Breast epithelium (tissue), 4 donors: ENCODE measurements at regions not wholly inside any gene's neighbourhood (a gene's known extent, or its start where the extent isn't known, plus 50 kb on each side); places are given as distances from the start of the nearest gene placed in this dataset.
"Not testable (repeated sequence)": the region's sequence is repeated elsewhere in the genome, so short reads cannot be mapped to it uniquely, and the experiment has no call there.

Experiments used
- DNase-seq, 2 donors: peaks; one replicate each; pipeline ENCODE4 v3.0.0-alpha.2; 2019; ENCODE audit warnings: low spot score in 2 of 2
- H3K27ac ChIP-seq, 2 donors: fragments of 200-600 bp; sonication (generic) in 1 of 2; one replicate each; pipeline ENCODE4 v1.5.1; 2016 to 2019; ENCODE audit warnings: mild to moderate bottlenecking in 1 of 2
- H3K27me3 ChIP-seq, 2 donors: fragments of 200-600 bp; sonication (generic) in 1 of 2; one replicate each; pipeline versions ENCODE4 v1.5.1 to v1.6.0; 2017 to 2019; ENCODE audit warnings: control low read depth in 1 of 2, mild to moderate bottlenecking in 1 of 2
- H3K36me3 ChIP-seq: fragments of 200-600 bp; one replicate; pipeline ENCODE4 v1.5.1; 2019
- H3K4me1 ChIP-seq, 2 donors: fragments of 200-600 bp; sonication (generic); one replicate each; pipeline ENCODE4 v1.5.1; 2016 to 2019; ENCODE audit warnings: control low read depth in 1 of 2
- H3K4me3 ChIP-seq, 3 donors: fragments of 200-600 bp; sonication (generic); 1 replicate in 2 of 3; 2 replicates in 1 of 3; pipeline ENCODE4 v1.5.1; 2016 to 2019; ENCODE audit warnings: mild to moderate bottlenecking in 3 of 3, moderate library complexity in 2 of 3
- H3K9me3 ChIP-seq, 2 donors: fragments of 200-600 bp; sonication (generic) in 1 of 2; one replicate each; pipeline ENCODE4 v1.5.1; 2016 to 2019; ENCODE audit warnings: control low read depth in 1 of 2
- CTCF ChIP-seq, 3 donors: fragments of 450-650 bp; IDR thresholded peaks; one replicate each; pipeline ENCODE4 v1.5.1; 2016 to 2017; ENCODE audit warnings: antibody characterized with exemption in 3 of 3, mild to moderate bottlenecking in 3 of 3, moderate library complexity in 3 of 3
- POLR2A ChIP-seq: fragments of 450-650 bp; IDR thresholded peaks from one replicate; pipeline ENCODE4 v1.6.1; 2016; ENCODE audit warnings: antibody characterized with exemption, mild to moderate bottlenecking, moderate library complexity
- POLR2AphosphoS5 ChIP-seq, 3 donors: sonication (generic); formaldehyde crosslinking; IDR thresholded peaks; one replicate each; pipeline ENCODE4 v1.6.1; 2017; ENCODE audit warnings: antibody characterized with exemption in 3 of 3
- intact Hi-C: fragments of 100-400 bp; cut with DNase I; formaldehyde crosslinking; loops from one replicate; pipeline ENCODE4 v1.15.1; 2023; ENCODE audit warnings: low total_unique reads

GRCh38 chr12:25362646-25363045 lies 111.9 kb upstream of the KRAS start:
- Histone ChIP-seq H3K9me3 (no peaks in the 10 kb centered on the region), H3K36me3 (no peaks in the 10 kb centered on the region), H3K27ac (no peak overlapping the region), H3K4me1 (no peaks in the 10 kb centered on the region), H3K4me3 (no peak overlapping the region), H3K27me3 (no peaks in the 10 kb centered on the region)
- TF ChIP-seq CTCF (IDR thresholded peaks at IDR 0.05) (no peak), POLR2AphosphoS5 (IDR thresholded peaks at IDR 0.05) (no peak), POLR2A (no peak)
- intact Hi-C loops, result no loop called here
- no peak for DNase-seq

DNA sequence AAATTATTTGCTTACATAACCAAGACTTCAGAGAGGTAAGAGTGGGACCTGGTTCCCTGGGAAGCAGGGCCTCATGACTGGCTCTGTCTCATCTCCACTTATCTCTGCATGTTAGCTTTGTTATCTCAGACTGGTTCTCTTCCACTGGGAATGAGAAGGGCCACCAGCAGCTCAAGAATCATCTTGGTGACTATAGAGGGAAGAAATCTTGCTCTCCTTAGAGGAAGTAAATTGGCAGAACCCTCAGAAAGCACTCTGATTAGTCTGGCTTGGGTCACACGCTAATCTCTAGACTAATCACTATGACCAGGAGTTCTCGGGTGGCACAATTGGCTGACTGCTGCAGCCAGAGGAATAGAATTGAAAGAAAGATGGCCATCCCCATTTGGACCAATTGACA lies 110.8 kb upstream of the KRAS start:
- Histone ChIP-seq H3K27me3 (no peaks in the 10 kb centered on the region), H3K4me3 (no peak overlapping the region), H3K27ac (no peak overlapping the region), H3K4me1 (no peaks in the 10 kb centered on the region), H3K9me3 (no peaks in the 10 kb centered on the region), H3K36me3 (no peaks in the 10 kb centered on the region)
- no peak for TF ChIP-seq POLR2A
- no peak for TF ChIP-seq POLR2AphosphoS5 (IDR thresholded peaks at IDR 0.05)
- no peak for TF ChIP-seq CTCF (IDR thresholded peaks at IDR 0.05)
- intact Hi-C loops, result no loop called here
- no peak for DNase-seq

DNA sequence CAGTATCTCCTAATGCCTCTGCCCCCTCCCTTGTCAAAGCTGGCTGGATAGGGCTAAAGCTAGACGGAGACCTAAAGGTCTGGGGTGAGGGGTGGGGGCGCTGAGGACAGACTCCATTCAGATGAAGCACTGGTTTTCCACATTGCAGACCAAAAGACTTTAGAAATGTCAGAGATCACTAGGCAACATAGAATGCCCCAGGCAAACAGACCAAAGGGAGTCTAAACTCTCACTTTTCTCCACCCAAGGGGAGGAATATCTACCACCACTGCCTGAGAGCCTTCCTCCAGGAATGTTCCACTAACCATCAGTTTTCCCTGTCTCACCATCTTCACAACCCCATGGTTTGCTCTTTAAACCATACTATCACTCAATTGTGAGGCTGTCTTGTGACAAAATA lies 106.9 kb upstream of the KRAS start:
- Histone ChIP-seq H3K36me3 (no peaks in the 10 kb centered on the region), H3K27me3 (no peaks in the 10 kb centered on the region), H3K4me1 (no peaks in the 10 kb centered on the region), H3K27ac (no peak overlapping the region), H3K9me3 (no peaks in the 10 kb centered on the region), H3K4me3 (no peak overlapping the region)
- intact Hi-C loops, result no loop called here
- DNase-seq, result no peak
- TF ChIP-seq CTCF (IDR thresholded peaks at IDR 0.05) (no peak), POLR2A (no peak), POLR2AphosphoS5 (IDR thresholded peaks at IDR 0.05) (no peak)

DNA sequence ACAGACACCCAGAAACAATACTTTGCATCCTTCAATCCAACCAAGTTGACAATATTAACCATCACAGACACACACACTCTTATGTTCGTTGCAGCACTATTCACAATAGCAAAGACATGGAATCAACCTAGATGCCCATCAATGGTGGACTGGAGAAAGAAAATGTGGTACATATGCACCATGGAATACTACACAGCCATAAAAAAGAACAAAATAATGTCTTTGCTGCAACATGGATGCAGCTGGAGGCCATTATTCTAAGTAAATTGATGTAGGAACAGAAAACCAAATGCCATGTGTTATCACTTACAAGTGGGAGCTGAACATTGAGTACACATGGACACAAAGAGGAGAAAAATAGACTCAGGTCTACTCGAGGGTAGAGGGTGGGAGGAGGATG lies 102.2 kb upstream of the KRAS start:
- H3K9me3 ChIP-seq, intact Hi-C loops, H3K27ac ChIP-seq: not testable (repeated sequence)

GRCh38 chr12:25352083-25352918 lies 101.6 kb upstream of the KRAS start:
- Histone ChIP-seq H3K4me1 (no peaks in the 10 kb centered on the region), H3K36me3 (no peaks in the 10 kb centered on the region), H3K27ac (no peak overlapping the region), H3K27me3 (no peaks in the 10 kb centered on the region), H3K4me3 (no peak overlapping the region), H3K9me3 (no peaks in the 10 kb centered on the region)
- no peak for DNase-seq
- intact Hi-C loops, result no loop called here
- no peak for TF ChIP-seq POLR2AphosphoS5 (IDR thresholded peaks at IDR 0.05)
- no peak for TF ChIP-seq CTCF (IDR thresholded peaks at IDR 0.05)
- no peak for TF ChIP-seq POLR2A

More for the DNA sequence above, 102.2 kb upstream of the KRAS start:
- not testable (repeated sequence) for H3K27me3 ChIP-seq, H3K4me1 ChIP-seq, H3K36me3 ChIP-seq, H3K4me3 ChIP-seq, DNase-seq

DNA sequence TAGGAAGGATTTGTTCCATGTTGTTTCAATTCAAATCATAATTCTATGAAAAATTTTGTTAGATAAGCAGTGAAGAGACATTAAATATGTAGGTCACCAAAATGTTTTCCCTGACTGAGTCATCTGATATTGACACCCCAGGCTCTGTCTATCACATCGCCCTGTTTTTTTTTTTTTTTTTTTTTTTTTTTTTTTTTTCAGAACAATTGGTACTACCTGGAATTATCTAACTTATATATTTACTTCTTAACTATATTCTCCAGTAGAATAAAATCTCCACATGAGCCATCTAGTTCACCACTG lies 97.8 kb upstream of the KRAS start:
- no peaks in the 10 kb centered on the region for H3K36me3 ChIP-seq
- H3K27ac ChIP-seq, result no peak overlapping the region
- DNase-seq, result no peak
- no peaks in the 10 kb centered on the region for H3K4me1 ChIP-seq
- H3K27me3 ChIP-seq, result no peaks in the 10 kb centered on the region
- H3K9me3 ChIP-seq, result no peaks in the 10 kb centered on the region
- H3K4me3 ChIP-seq, result no peak overlapping the region
- intact Hi-C loops, result no loop called here
- no peak for TF ChIP-seq POLR2AphosphoS5 (IDR thresholded peaks at IDR 0.05)
- TF ChIP-seq POLR2A, result no peak
- no peak for TF ChIP-seq CTCF (IDR thresholded peaks at IDR 0.05)
